GM23338 (cell line): ENCODE measurements at regions not wholly inside any gene's neighbourhood (a gene's known extent, or its start where the extent isn't known, plus 50 kb on each side); places are given as distances from the start of the nearest gene placed in this dataset.

Experiments
- ATAC-seq: fragments of 200-7000 bp; cut with Tn5 transposase; 3 replicates; pipeline ENCODE4 v1.9.1; 2020
- DNase-seq: peaks from one replicate; pipeline ENCODE4 v3.0.0-alpha.2; 2015; ENCODE audit warnings: low spot score
- H2AFZ ChIP-seq: fragments of 200-600 bp; sonication (generic); 2 replicates; pipeline ENCODE4 v1.8.0; 2016; ENCODE audit warnings: antibody characterized with exemption, mild to moderate bottlenecking, moderate library complexity
- H3F3A ChIP-seq: fragments of 200-600 bp; sonication (generic); replicated peaks from 2 replicates; pipeline ENCODE4 v1.8.0; 2017; ENCODE audit warnings: antibody characterized with exemption, mixed run types, low read depth
- H3K27ac ChIP-seq: fragments of 200-600 bp; sonication (generic); 2 replicates; pipeline ENCODE4 v1.6.1; 2016; ENCODE audit warnings: low read depth
- H3K27me3 ChIP-seq: fragments of 200-600 bp; sonication (generic); 2 replicates; pipeline ENCODE4 v1.8.0; 2016; ENCODE audit warnings: mild to moderate bottlenecking, mixed run types, moderate library complexity; ENCODE audit not compliant: insufficient read depth
- H3K36me3 ChIP-seq: fragments of 200-600 bp; sonication (generic); 2 replicates; pipeline ENCODE4 v1.8.0; 2016; ENCODE audit warnings: mild to moderate bottlenecking; ENCODE audit not compliant: insufficient read depth
- H3K4me1 ChIP-seq: fragments of 200-600 bp; sonication (generic); 2 replicates; pipeline ENCODE4 v1.8.0; 2016; ENCODE audit warnings: mild to moderate bottlenecking, moderate library complexity; ENCODE audit not compliant: insufficient read depth
- H3K4me2 ChIP-seq: fragments of 200-600 bp; sonication (generic); 2 replicates; pipeline ENCODE4 v1.7.1; 2017; ENCODE audit warnings: mixed run types
- H3K4me3 ChIP-seq: fragments of 200-600 bp; sonication (generic); 2 replicates; pipeline ENCODE4 v1.6.1; 2016; ENCODE audit warnings: mixed run types
- H3K79me2 ChIP-seq: fragments of 200-600 bp; sonication (generic); replicated peaks from 2 replicates; pipeline ENCODE4 v1.8.0; 2017; ENCODE audit warnings: mild to moderate bottlenecking; ENCODE audit not compliant: insufficient read depth
- H3K9me2 ChIP-seq: fragments of 200-600 bp; sonication (generic); 2 replicates; pipeline ENCODE4 v1.8.0; 2017; ENCODE audit not compliant: insufficient read depth
- H4K20me1 ChIP-seq: fragments of 200-600 bp; sonication (generic); replicated peaks from 2 replicates; pipeline ENCODE4 v1.8.0; 2017; ENCODE audit warnings: mild to moderate bottlenecking; ENCODE audit not compliant: insufficient read depth
- H3K27ac Mint-ChIP-seq: 2 replicates; pipeline ENCODE4 v1.8.0; 2020; ENCODE audit warnings: inconsistent platforms, mild to moderate bottlenecking, moderate library complexity, mixed read lengths
- H3K27me3 Mint-ChIP-seq: 3 replicates; pipeline ENCODE4 v1.8.0; 2022; ENCODE audit warnings: low read depth, mild to moderate bottlenecking, moderate library complexity, mixed read lengths, inconsistent platforms; ENCODE audit not compliant: insufficient read depth, poor library complexity
- H3K36me3 Mint-ChIP-seq: 3 replicates; pipeline ENCODE4 v1.8.0; 2021; ENCODE audit warnings: low read depth, mild to moderate bottlenecking, inconsistent platforms, moderate library complexity, mixed read lengths
- H3K4me1 Mint-ChIP-seq: 3 replicates; pipeline ENCODE4 v1.8.0; 2020; ENCODE audit warnings: mild to moderate bottlenecking, inconsistent platforms, mixed read lengths
- H3K4me3 Mint-ChIP-seq: 3 replicates; pipeline ENCODE4 v1.8.0; 2021; ENCODE audit warnings: moderate library complexity, mild to moderate bottlenecking, inconsistent platforms, mixed read lengths
- H3K9me3 Mint-ChIP-seq: 3 replicates; pipeline ENCODE4 v1.8.0; 2020; ENCODE audit warnings: moderate library complexity, mild to moderate bottlenecking, inconsistent platforms, mixed read lengths
- CREB1 ChIP-seq: fragments of 250-450 bp; sonication (Bioruptor Pico); IDR thresholded peaks from 2 replicates; pipeline ENCODE4 v1.5.0; 2020; ENCODE audit warnings: low read depth, mild to moderate bottlenecking, moderate library complexity
- ETS1 ChIP-seq: IDR thresholded peaks from 2 replicates; pipeline ENCODE4 v1.6.1; 2016; ENCODE audit warnings: antibody characterized with exemption
- EZH2 ChIP-seq: fragments of 200-600 bp; sonication (generic); IDR thresholded peaks from one replicate; pipeline ENCODE4 v1.8.0; 2017; ENCODE audit warnings: antibody characterized with exemption, mild to moderate bottlenecking, low read depth; ENCODE audit not compliant: unreplicated experiment
- EZH2phosphoT487 ChIP-seq: fragments of 200-600 bp; sonication (generic); IDR thresholded peaks from one replicate; pipeline ENCODE4 v1.8.1; 2018; ENCODE audit warnings: antibody characterized with exemption; ENCODE audit not compliant: unreplicated experiment
- JUNB ChIP-seq: IDR thresholded peaks from one replicate; pipeline ENCODE4 v1.6.1; 2016; ENCODE audit warnings: antibody characterized with exemption; ENCODE audit not compliant: unreplicated experiment
- NANOG ChIP-seq: IDR thresholded peaks from 2 replicates; pipeline ENCODE4 v1.6.1; 2016; ENCODE audit warnings: antibody characterized with exemption, borderline replicate concordance
- REST ChIP-seq: IDR thresholded peaks from one replicate; pipeline ENCODE4 v1.6.1; 2018; ENCODE audit warnings: antibody characterized with exemption; ENCODE audit not compliant: unreplicated experiment
- STAT1 ChIP-seq: IDR thresholded peaks from one replicate; pipeline ENCODE4 v1.6.1; 2016; ENCODE audit warnings: antibody characterized with exemption; ENCODE audit not compliant: unreplicated experiment
- ZNF114 ChIP-seq: fragments of 250-450 bp; sonication (Bioruptor Pico); IDR thresholded peaks from 2 replicates; pipeline ENCODE4 v1.5.0; 2020; ENCODE audit warnings: mild to moderate bottlenecking, moderate library complexity
- ZNF331 ChIP-seq: fragments of 250-450 bp; sonication (Bioruptor Pico); IDR thresholded peaks from 2 replicates; pipeline ENCODE4 v1.5.0; 2020; ENCODE audit warnings: low read depth, mild to moderate bottlenecking, moderate library complexity
- ZNF462 ChIP-seq: fragments of 250-450 bp; sonication (Bioruptor Pico); IDR thresholded peaks from 2 replicates; pipeline ENCODE4 v1.5.0; 2020; ENCODE audit warnings: mild to moderate bottlenecking, moderate library complexity

- H3K27ac Mint-ChIP-seq, result no peak overlapping the region
- H3K4me3 ChIP-seq, result no peak overlapping the region
- no peak overlapping the region for H3K4me2 ChIP-seq
- no peak overlapping the region for H3K27ac ChIP-seq
- 0 out of 2 replicates have a peak, but pooled peaks cover 2% of the 10 kb centered on the region for H3F3A ChIP-seq
- ATAC-seq, result no peak
- TF ChIP-seq REST, result no peak
- TF ChIP-seq JUNB, result no peak
- no peak for TF ChIP-seq STAT1
- no peak for TF ChIP-seq ZNF331
- no peak for TF ChIP-seq ZNF462 (CRISPR knock-in tag)
- TF ChIP-seq ZNF114, result no peak
- TF ChIP-seq EZH2, result no peak
- no peak for TF ChIP-seq CREB1 (CRISPR knock-in tag)
- TF ChIP-seq EZH2phosphoT487, result no peak
- TF ChIP-seq NANOG, result no peak
- TF ChIP-seq ETS1, result no peak
- peaks cover 7% of the 10 kb centered on the region; the same call in 1 of the 2 replicates for H3K9me2 ChIP-seq
- H2AFZ ChIP-seq, result 0 out of 2 replicates have a peak overlapping the region, but pooled peaks have one; percentile 52
- no peaks in the 10 kb centered on the region for H3K9me3 Mint-ChIP-seq
- peaks cover 4% of the 10 kb centered on the region for H3K27me3 Mint-ChIP-seq
- no peaks in the 10 kb centered on the region for H3K79me2 ChIP-seq
- no peaks in the 10 kb centered on the region for H3K27me3 ChIP-seq
- peaks cover 7% of the 10 kb centered on the region for H3K4me1 Mint-ChIP-seq
- DNase-seq, result no peak
- no peak overlapping the region for H3K4me3 Mint-ChIP-seq
- peaks cover 9% of the 10 kb centered on the region for H3K4me1 ChIP-seq
- H3K36me3 ChIP-seq, result no peaks in the 10 kb centered on the region; the same call in 1 of the 2 replicates
- no peaks in the 10 kb centered on the region; the same call in 2 of the 3 replicates for H3K36me3 Mint-ChIP-seq
- no peaks in the 10 kb centered on the region for H4K20me1 ChIP-seq
These were observed 52.2 kb upstream of the IRF2BP2 start for GRCh38 chr1:234662148-234662547.
